H7 (cell line): ENCODE measurements at regions not wholly inside any gene's neighbourhood (a gene's known extent, or its start where the extent isn't known, plus 50 kb on each side); places are given as distances from the start of the nearest gene placed in this dataset.
A peak's percentile ranks its signal among the peaks of the same experiment; 100 is the strongest.

Source experiments
- DNase-seq: peaks from one replicate; pipeline ENCODE4 v3.0.0; 2012
- H3K27me3 ChIP-seq: 2 replicates; pipeline ENCODE4 v1.6.0; 2011; ENCODE audit warnings: mild to moderate bottlenecking, low read length; ENCODE audit not compliant: control insufficient read depth, insufficient read depth
- H3K36me3 ChIP-seq: replicated peaks from 2 replicates; pipeline ENCODE4 v1.5.1; 2011; ENCODE audit warnings: low read length; ENCODE audit not compliant: control insufficient read depth, insufficient read depth
- H3K4me3 ChIP-seq: 2 replicates; pipeline ENCODE4 v1.5.1; 2011; ENCODE audit warnings: low read depth, mild to moderate bottlenecking, control low read depth, low read length, moderate library complexity; ENCODE audit not compliant: insufficient read depth

DNA sequence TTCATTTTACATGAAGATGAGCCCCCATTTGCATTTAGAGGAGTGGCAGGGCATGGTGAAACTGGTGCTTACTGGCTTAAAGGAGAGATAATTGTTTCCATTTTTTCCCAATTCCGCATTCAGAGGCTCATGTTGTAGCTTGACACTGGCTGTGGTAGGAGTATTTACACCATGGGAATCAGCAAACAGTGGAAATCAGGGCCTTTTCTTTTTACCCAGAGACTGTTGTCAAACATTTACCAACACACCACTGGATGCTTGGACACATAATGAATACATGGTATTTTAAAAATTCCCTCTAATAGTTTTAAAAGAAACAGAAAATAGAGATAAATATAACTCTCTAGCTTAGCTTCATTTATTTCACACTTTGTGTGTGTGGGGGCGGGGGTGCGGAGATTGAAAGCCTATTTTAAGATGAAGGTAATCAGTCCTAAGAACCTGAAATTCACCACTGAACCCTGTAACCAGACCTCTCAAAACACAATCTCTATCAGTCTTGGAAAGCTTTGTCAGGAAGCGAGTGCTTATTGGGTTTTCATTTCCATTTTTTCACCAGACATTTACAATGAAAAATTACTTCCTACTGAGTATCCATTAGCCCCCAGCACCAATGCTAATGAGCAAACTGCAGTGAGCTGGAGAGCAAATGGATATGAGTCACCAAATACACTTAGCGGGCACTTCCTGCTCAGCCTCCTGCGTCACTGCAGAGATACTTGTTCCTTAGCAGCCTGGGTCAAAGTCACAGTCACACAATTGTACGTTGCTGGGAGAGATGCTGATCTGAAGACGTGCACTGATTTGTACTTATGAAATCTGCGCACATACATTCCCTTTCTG, 532.0 kb downstream of the BCKDHB start:
- no peak for DNase-seq
- Histone ChIP-seq H3K4me3 (no peak overlapping the region), H3K27me3 (no peaks in the 10 kb centered on the region), H3K36me3 (no peaks in the 10 kb centered on the region)

DNA sequence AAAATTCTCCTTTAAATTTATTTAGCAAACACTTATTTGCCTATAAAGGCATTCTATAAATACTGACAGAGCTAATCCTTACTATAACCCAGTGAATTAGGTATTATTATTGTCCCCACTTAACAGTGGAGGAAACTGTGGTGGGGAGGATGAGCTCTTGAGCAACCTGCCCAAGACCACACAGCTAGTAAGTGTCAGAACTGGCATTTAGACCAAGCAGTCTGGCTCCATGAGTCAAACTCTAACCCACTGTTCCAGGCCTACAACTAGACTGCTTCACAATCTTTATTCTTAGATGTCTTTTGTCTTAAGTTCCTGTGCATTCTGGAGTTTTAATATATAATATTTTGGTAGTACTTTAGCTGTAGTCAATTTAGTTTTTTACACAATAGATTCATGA, 530.8 kb downstream of the BCKDHB start:
- H3K36me3 ChIP-seq: no peaks in the 10 kb centered on the region
- DNase-seq: no peak
- no peak overlapping the region for H3K4me3 ChIP-seq
- no peaks in the 10 kb centered on the region for H3K27me3 ChIP-seq

- Histone ChIP-seq H3K4me3 (no peak overlapping the region), H3K27me3 (no peaks in the 10 kb centered on the region), H3K36me3 (no peaks in the 10 kb centered on the region)
- DNase-seq: no peak
Observed at GRCh38 chr6:80636689-80637088, 530.2 kb downstream of the BCKDHB start.

DNA sequence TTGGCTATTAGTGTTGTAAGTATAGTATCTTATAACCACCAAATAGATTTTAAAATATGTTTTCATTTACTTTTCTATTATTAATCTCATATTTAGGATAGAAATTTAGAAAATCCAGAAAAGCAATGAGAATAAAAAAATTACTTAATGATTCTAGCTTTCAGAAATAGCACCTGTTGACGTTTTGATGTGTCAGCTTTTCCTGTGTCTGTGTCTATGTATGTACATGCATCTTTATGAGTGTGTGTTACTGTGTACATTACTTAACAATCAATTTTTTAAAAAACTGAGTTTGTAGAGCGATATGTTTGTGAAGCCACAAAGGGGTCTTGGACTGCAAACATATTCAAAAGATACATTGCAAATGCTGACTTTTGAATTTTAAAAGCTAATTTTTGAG, 526.9 kb downstream of the BCKDHB start:
- DNase-seq: no peak
- Histone ChIP-seq H3K27me3 (no peaks in the 10 kb centered on the region), H3K4me3 (no peak overlapping the region)

DNA sequence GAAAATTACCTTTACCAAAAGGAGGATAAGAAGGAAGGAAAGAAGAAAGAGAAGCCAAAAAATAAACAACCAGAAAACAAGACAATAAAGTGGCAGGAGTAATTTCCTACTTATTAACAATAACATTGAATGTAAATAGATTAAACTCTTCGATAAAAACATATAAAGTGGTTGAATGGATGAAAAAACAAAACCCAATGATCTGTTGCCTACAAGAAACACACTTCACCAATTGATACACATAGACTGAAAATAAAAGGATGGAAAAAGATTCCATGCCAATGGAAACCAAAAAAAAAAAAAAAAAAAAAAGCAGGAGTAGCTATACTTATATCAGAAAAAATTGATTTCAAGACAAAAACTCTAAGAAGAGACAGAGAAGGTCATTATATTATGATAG, 518.9 kb downstream of the BCKDHB start:
- Histone ChIP-seq H3K27me3 (no peaks in the 10 kb centered on the region), H3K36me3 (no peaks in the 10 kb centered on the region), H3K4me3 (no peak overlapping the region)
- no peak for DNase-seq

More for the DNA sequence above, 526.9 kb downstream of the BCKDHB start:
- H3K36me3 ChIP-seq: no peaks in the 10 kb centered on the region

- H3K36me3 ChIP-seq: no peaks in the 10 kb centered on the region
- H3K4me3 ChIP-seq: no peak overlapping the region
- no peak for DNase-seq
- H3K27me3 ChIP-seq: no peaks in the 10 kb centered on the region
Observed at GRCh38 chr6:80623066-80623815, 516.8 kb downstream of the BCKDHB start.

GRCh38 chr6:80622641-80623040, 516.2 kb downstream of the BCKDHB start:
- Histone ChIP-seq H3K27me3 (no peaks in the 10 kb centered on the region), H3K4me3 (no peak overlapping the region), H3K36me3 (no peaks in the 10 kb centered on the region)
- DNase-seq: no peak

DNA sequence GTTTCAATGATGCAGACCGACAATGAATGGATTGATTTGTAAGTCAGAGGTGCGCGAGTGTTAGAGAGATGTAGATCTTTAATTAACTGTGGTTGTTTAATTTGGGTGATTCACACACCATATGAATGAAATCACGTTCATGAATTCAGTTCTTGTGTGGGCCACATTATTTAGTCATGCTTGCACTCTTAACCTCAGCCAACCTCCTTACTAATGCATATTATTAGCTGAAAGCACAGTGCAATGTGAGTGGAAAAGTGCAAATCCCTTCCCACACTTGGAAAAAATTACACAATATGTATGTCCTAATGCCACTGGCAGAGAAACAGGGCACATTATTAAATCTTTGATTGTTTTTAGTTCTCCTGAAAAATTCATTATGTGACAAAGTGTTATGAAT, 512.5 kb downstream of the BCKDHB start:
- DNase-seq: no peak
- H3K27me3 ChIP-seq: no peaks in the 10 kb centered on the region
- no peaks in the 10 kb centered on the region for H3K36me3 ChIP-seq
- H3K4me3 ChIP-seq: no peak overlapping the region

DNA sequence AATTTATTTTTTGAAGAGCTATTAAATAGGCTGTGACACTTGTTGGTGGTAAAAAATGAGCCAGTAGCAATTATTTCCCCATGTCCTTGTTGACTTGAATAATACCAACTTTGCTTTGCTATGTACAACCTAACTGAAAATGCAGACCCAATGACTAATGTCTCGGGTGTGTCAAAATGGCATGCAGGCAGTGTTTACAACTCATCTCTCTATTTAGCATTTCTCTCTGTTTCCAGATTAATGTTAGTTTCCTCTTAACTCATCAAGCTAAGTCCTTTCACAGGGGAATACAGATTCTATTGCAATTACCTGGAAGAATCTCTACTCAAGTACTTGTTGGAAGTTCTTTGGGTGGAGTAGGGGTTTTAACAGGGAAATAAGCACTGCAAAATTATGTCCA, 504.4 kb downstream of the BCKDHB start:
- Histone ChIP-seq H3K4me3 (no peak overlapping the region), H3K36me3 (no peaks in the 10 kb centered on the region), H3K27me3 (no peaks in the 10 kb centered on the region)
- DNase-seq: no peak

GRCh38 chr6:80608881-80609280, 502.4 kb downstream of the BCKDHB start:
- H3K4me3 ChIP-seq: no peak overlapping the region
- DNase-seq: no peak
- H3K27me3 ChIP-seq: no peaks in the 10 kb centered on the region

GRCh38 chr6:80607811-80608391, 501.4 kb downstream of the BCKDHB start:
- Histone ChIP-seq H3K27me3 (no peaks in the 10 kb centered on the region), H3K36me3 (no peaks in the 10 kb centered on the region), H3K4me3 (no peak overlapping the region)
- DNase-seq: peak; percentile 3

More at GRCh38 chr6:80608881-80609280, 502.4 kb downstream of the BCKDHB start:
- no peaks in the 10 kb centered on the region for H3K36me3 ChIP-seq

- no peaks in the 10 kb centered on the region for H3K36me3 ChIP-seq
- H3K4me3 ChIP-seq: no peak overlapping the region
- H3K27me3 ChIP-seq: no peaks in the 10 kb centered on the region
- DNase-seq: peak; percentile 6
Observed at GRCh38 chr6:80605165-80605989, 498.9 kb downstream of the BCKDHB start.

DNA sequence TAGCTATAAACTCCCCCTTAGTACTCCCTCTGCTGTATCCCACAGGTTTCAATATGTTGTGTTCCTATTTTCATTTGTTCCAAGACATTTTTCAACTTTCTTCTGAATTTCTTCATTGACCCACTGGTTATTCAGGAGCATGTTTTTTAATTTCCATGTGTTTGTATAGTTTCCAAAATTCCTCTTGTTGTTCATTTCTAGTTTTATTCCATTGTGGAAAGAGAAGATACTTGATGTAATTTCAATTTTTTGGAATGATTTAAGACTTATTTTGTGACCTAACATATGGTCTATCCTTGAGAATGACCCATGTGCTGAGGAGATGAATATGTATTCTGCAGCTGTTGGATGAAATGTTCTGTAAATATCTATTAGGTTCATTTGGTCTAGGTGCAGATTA, 497.2 kb downstream of the BCKDHB start:
- Histone ChIP-seq H3K36me3 (no peaks in the 10 kb centered on the region), H3K27me3 (no peaks in the 10 kb centered on the region), H3K4me3 (no peak overlapping the region)
- no peak for DNase-seq

DNA sequence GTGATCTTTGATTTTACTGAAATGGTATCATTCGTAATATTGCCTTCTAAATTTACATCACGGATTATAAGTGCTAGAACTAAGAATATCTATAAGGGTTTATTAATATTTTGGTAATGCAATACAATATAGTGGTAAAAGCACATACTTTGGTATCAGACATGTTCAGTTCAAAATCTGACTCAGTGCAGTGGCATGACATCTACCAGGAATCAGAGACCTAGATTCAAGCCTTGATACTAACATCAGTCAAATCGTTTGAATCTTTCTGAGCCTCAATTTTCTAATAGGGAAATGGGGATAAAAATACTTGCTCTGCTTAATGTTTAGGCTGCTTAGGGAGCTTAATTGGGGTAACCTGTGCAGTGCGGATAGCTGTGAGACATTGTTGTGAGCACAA, 488.0 kb downstream of the BCKDHB start:
- Histone ChIP-seq H3K36me3 (no peaks in the 10 kb centered on the region), H3K27me3 (no peaks in the 10 kb centered on the region), H3K4me3 (no peak overlapping the region)
- no peak for DNase-seq
